ENCODE measurements at regions not wholly inside any gene's neighbourhood (a gene's known extent, or its start where the extent isn't known, plus 50 kb on each side); places are given as distances from the start of the nearest gene placed in this dataset.
"Not testable (repeated sequence)": the region's sequence is repeated elsewhere in the genome, so short reads cannot be mapped to it uniquely, and the experiment has no call there.

- DNase-seq (ENCODE audit: low read depth in 2 of 2) = no peak
Observed at GRCh38 chr20:11511821-11512220, 405.9 kb upstream of the BTBD3 start.

GRCh38 chr20:11513241-11513745, 404.4 kb upstream of the BTBD3 start:
- DNase-seq (ENCODE audit: low read depth in 2 of 2) = not testable (repeated sequence)

- no peak for DNase-seq (ENCODE audit: low read depth in 2 of 2)
Observed at GRCh38 chr20:11516448-11516847, 401.2 kb upstream of the BTBD3 start.

GRCh38 chr20:11520596-11520995, 397.1 kb upstream of the BTBD3 start:
- DNase-seq (ENCODE audit: low read depth in 2 of 2) = no peak

GRCh38 chr20:11521476-11522365, 396.0 kb upstream of the BTBD3 start:
- no peak for DNase-seq (ENCODE audit: low read depth in 2 of 2)

- DNase-seq (ENCODE audit: low read depth in 2 of 2) = no peak
Observed at GRCh38 chr20:11522366-11522741, 395.3 kb upstream of the BTBD3 start.

- no peak for DNase-seq (ENCODE audit: low read depth in 2 of 2)
Observed at GRCh38 chr20:11529047-11529446, 388.6 kb upstream of the BTBD3 start.

- DNase-seq (ENCODE audit: low read depth in 2 of 2) = no peak
Observed at GRCh38 chr20:11537032-11537431, 380.7 kb upstream of the BTBD3 start.

- no peak for DNase-seq (ENCODE audit: low read depth in 2 of 2)
Observed at GRCh38 chr20:11539450-11539849, 378.2 kb upstream of the BTBD3 start.

- DNase-seq (ENCODE audit: low read depth in 2 of 2) = no peak
Observed at GRCh38 chr20:11540558-11540957, 377.1 kb upstream of the BTBD3 start.

- DNase-seq (ENCODE audit: low read depth in 2 of 2) = no peak
Observed at GRCh38 chr20:11542645-11543044, 375.0 kb upstream of the BTBD3 start.

- DNase-seq (ENCODE audit: low read depth in 2 of 2) = no peak
Observed at GRCh38 chr20:11544029-11544678, 373.5 kb upstream of the BTBD3 start.

- no peak for DNase-seq (ENCODE audit: low read depth in 2 of 2)
Observed at GRCh38 chr20:11546939-11547338, 370.8 kb upstream of the BTBD3 start.

- no peak for DNase-seq (ENCODE audit: low read depth in 2 of 2)
Observed at GRCh38 chr20:11549172-11550103, 368.3 kb upstream of the BTBD3 start.

- DNase-seq (ENCODE audit: low read depth in 2 of 2) = no peak
Observed at GRCh38 chr20:11550657-11551338, 366.9 kb upstream of the BTBD3 start.

GRCh38 chr20:11551479-11551878, 366.2 kb upstream of the BTBD3 start:
- DNase-seq (ENCODE audit: low read depth in 2 of 2) = no peak

- DNase-seq (ENCODE audit: low read depth in 2 of 2) = no peak
Observed at GRCh38 chr20:11553603-11554002, 364.1 kb upstream of the BTBD3 start.

GRCh38 chr20:11555510-11555909, 362.2 kb upstream of the BTBD3 start:
- no peak for DNase-seq (ENCODE audit: low read depth in 2 of 2)

GRCh38 chr20:11556410-11556809, 361.3 kb upstream of the BTBD3 start:
- DNase-seq (ENCODE audit: low read depth in 2 of 2) = no peak

- no peak for DNase-seq (ENCODE audit: low read depth in 2 of 2)
Observed at GRCh38 chr20:11564491-11564890, 353.2 kb upstream of the BTBD3 start.

- DNase-seq (ENCODE audit: low read depth in 2 of 2) = no peak
Observed at GRCh38 chr20:11569163-11569562, 348.5 kb upstream of the BTBD3 start.
